IMR-90 (cell line): ENCODE measurements at regions not wholly inside any gene's neighbourhood (a gene's known extent, or its start where the extent isn't known, plus 50 kb on each side); places are given as distances from the start of the nearest gene placed in this dataset.

Experiments used
- ATAC-seq: fragments of 200-7000 bp; cut with Tn5 transposase; 2 replicates; pipeline ENCODE4 v1.9.1; 2020; ENCODE audit warnings: low read depth, mild to moderate bottlenecking, moderate library complexity
- BruUV-seq: library from RNA; stranded (reverse); fragments of 400-500 nt; replicated peaks from 2 replicates; lab custom pipeline; 2021; lab: Mats Ljungman, UMichigan
- CTCF ChIA-PET: fragments of 300-600 bp; formaldehyde crosslinking; extraction: SDS; loops from one replicate; lab custom pipeline; 2021; ENCODE audit warnings: antibody characterized with exemption; lab: Yijun Ruan, JAX
- POLR2A ChIA-PET: fragments of 300-600 bp; sonication (Branson Sonifier 250); formaldehyde crosslinking; loops from one replicate; lab custom pipeline; 2022; ENCODE audit warnings: antibody characterized with exemption; ENCODE audit not compliant: unreplicated experiment; lab: Charles Lee
- DNase-seq: peaks from one replicate; pipeline ENCODE4 v3.0.0; 2013
- H2AFZ ChIP-seq: replicated peaks from 2 replicates; pipeline ENCODE3; 2013; ENCODE audit warnings: low read length, mild to moderate bottlenecking; ENCODE audit not compliant: poor library complexity
- H2AK5ac ChIP-seq: 2 replicates; pipeline ENCODE4 v1.6.1; 2013; ENCODE audit warnings: low read depth, low read length, inconsistent platforms
- H2AK9ac ChIP-seq: replicated peaks from 2 replicates; pipeline ENCODE3; 2013; ENCODE audit warnings: mild to moderate bottlenecking, low read depth, low read length, moderate library complexity; ENCODE audit not compliant: poor library complexity
- H2BK120ac ChIP-seq: 2 replicates; pipeline ENCODE4 v1.6.1; 2013; ENCODE audit warnings: low read depth, low read length, inconsistent platforms
- H2BK15ac ChIP-seq: 3 replicates; pipeline ENCODE4 v1.6.1; 2013; ENCODE audit warnings: low read depth, low read length, inconsistent platforms
- H2BK20ac ChIP-seq: 2 replicates; pipeline ENCODE4 v1.6.1; 2013; ENCODE audit warnings: low read depth, mild to moderate bottlenecking, inconsistent platforms, low read length, moderate library complexity
- H2BK5ac ChIP-seq: 2 replicates; pipeline ENCODE4 v1.6.1; 2013; ENCODE audit warnings: mild to moderate bottlenecking, low read depth, low read length, inconsistent platforms; ENCODE audit not compliant: poor library complexity, severe bottlenecking
- H3K14ac ChIP-seq: replicated peaks from 2 replicates; pipeline ENCODE4 v1.6.1; 2013; ENCODE audit warnings: low read depth, low read length, inconsistent platforms
- H3K18ac ChIP-seq: 2 replicates; pipeline ENCODE4 v1.6.1; 2013; ENCODE audit warnings: low read depth, low read length, control low read depth
- H3K23ac ChIP-seq: 2 replicates; pipeline ENCODE4 v1.6.1; 2013; ENCODE audit warnings: low read depth, low read length, inconsistent platforms
- H3K27ac ChIP-seq: 2 replicates; pipeline ENCODE4 v1.5.1; 2013; ENCODE audit warnings: mild to moderate bottlenecking, control low read depth, low read length; ENCODE audit not compliant: insufficient read depth
- H3K27me3 ChIP-seq: 2 replicates; pipeline ENCODE4 v1.6.1; 2013; ENCODE audit warnings: low read length; ENCODE audit not compliant: control insufficient read depth, insufficient read depth
- H3K36me3 ChIP-seq: 2 replicates; pipeline ENCODE4 v1.6.1; 2013; ENCODE audit warnings: low read length, mixed read lengths; ENCODE audit not compliant: control insufficient read depth, insufficient read depth
- H3K4ac ChIP-seq: 2 replicates; pipeline ENCODE4 v1.6.1; 2013; ENCODE audit warnings: low read depth, low read length, inconsistent platforms
- H3K4me1 ChIP-seq: 2 replicates; pipeline ENCODE4 v1.6.1; 2013; ENCODE audit warnings: low read length, mixed read lengths; ENCODE audit not compliant: control insufficient read depth, insufficient read depth
- H3K4me2 ChIP-seq: 2 replicates; pipeline ENCODE4 v1.6.1; 2013; ENCODE audit warnings: low read depth, mild to moderate bottlenecking, control low read depth, low read length, moderate library complexity
- H3K4me3 ChIP-seq: 2 replicates; pipeline ENCODE4 v1.5.1; 2013; ENCODE audit warnings: low read depth, mild to moderate bottlenecking, control low read depth, low read length, moderate library complexity; ENCODE audit not compliant: insufficient read depth
- H3K56ac ChIP-seq: 2 replicates; pipeline ENCODE4 v1.6.1; 2013; ENCODE audit warnings: low read length, inconsistent platforms; ENCODE audit not compliant: insufficient read depth; ENCODE audit errors: extremely low read depth
- H3K79me1 ChIP-seq, 2 experiments: 2 replicates each; pipeline ENCODE4 v1.6.1; 2013; ENCODE audit warnings: low read length in 2 of 2, inconsistent platforms in 1 of 2, low read depth in 1 of 2
- H3K9ac ChIP-seq: 2 replicates; pipeline ENCODE4 v1.6.1; 2013; ENCODE audit warnings: low read depth, low read length, control low read depth
- H3K9me1 ChIP-seq: 2 replicates; pipeline ENCODE4 v1.6.1; 2013; ENCODE audit warnings: low read length, inconsistent platforms; ENCODE audit not compliant: insufficient read depth
- H3K9me3 ChIP-seq: 2 replicates; pipeline ENCODE4 v1.6.1; 2013; ENCODE audit warnings: low read length; ENCODE audit not compliant: control insufficient read depth, insufficient read depth
- H4K20me1 ChIP-seq: 2 replicates; pipeline ENCODE4 v1.6.1; 2013; ENCODE audit warnings: low read length, inconsistent platforms; ENCODE audit not compliant: insufficient read depth
- H4K5ac ChIP-seq: 2 replicates; pipeline ENCODE4 v1.6.1; 2013; ENCODE audit warnings: mild to moderate bottlenecking, low read depth, low read length, control low read depth
- H4K8ac ChIP-seq, 2 experiments: 2 replicates each; pipeline ENCODE4 v1.6.1; 2013; ENCODE audit warnings: low read depth in 2 of 2, low read length in 2 of 2, control low read depth in 1 of 2, inconsistent platforms in 1 of 2
- H4K91ac ChIP-seq: 2 replicates; pipeline ENCODE4 v1.6.1; 2013; ENCODE audit warnings: low read depth, low read length, inconsistent platforms; ENCODE audit not compliant: insufficient read depth
- BHLHE40 ChIP-seq: fragments of 150-350 bp; IDR thresholded peaks from 2 replicates; pipeline ENCODE4 v1.6.1; 2016; ENCODE audit warnings: mild to moderate bottlenecking, low read depth, low read length
- CEBPB ChIP-seq: IDR thresholded peaks from 2 replicates; pipeline ENCODE4 v1.6.1; 2012; ENCODE audit warnings: low read depth, low read length, improper control_type of control experiment
- CHD1 ChIP-seq: IDR thresholded peaks from 2 replicates; pipeline ENCODE4 v1.6.1; 2012; ENCODE audit warnings: low read depth, low read length, improper control_type of control experiment
- ELK1 ChIP-seq: fragments of 150-350 bp; IDR thresholded peaks from 2 replicates; pipeline ENCODE4 v1.6.1; 2016; ENCODE audit warnings: low read depth, mild to moderate bottlenecking, low read length, moderate library complexity, borderline replicate concordance
- FOS ChIP-seq: fragments of 150-350 bp; IDR thresholded peaks from 2 replicates; pipeline ENCODE4 v1.6.1; 2016; ENCODE audit warnings: low read depth, low read length
- MAFK ChIP-seq: IDR thresholded peaks from 2 replicates; pipeline ENCODE4 v1.6.1; 2012; ENCODE audit warnings: low read depth, low read length, improper control_type of control experiment
- MAZ ChIP-seq: IDR thresholded peaks from 2 replicates; pipeline ENCODE4 v1.6.1; 2012; ENCODE audit warnings: low read depth, mild to moderate bottlenecking, low read length, improper control_type of control experiment, moderate library complexity, borderline replicate concordance
- MXI1 ChIP-seq: IDR thresholded peaks from 2 replicates; pipeline ENCODE4 v1.6.1; 2012; ENCODE audit warnings: low read depth, mild to moderate bottlenecking, low read length, moderate library complexity, borderline replicate concordance
- NFE2L2 ChIP-seq: fragments of 150-350 bp; IDR thresholded peaks from 2 replicates; pipeline ENCODE4 v1.6.1; 2016; ENCODE audit warnings: low read depth, mild to moderate bottlenecking, low read length
- POLR2A ChIP-seq: IDR thresholded peaks from 2 replicates; pipeline ENCODE4 v1.6.1; 2012; ENCODE audit warnings: mild to moderate bottlenecking, low read depth, low read length
- RAD21 ChIP-seq: IDR thresholded peaks from 2 replicates; pipeline ENCODE4 v1.6.1; 2012; ENCODE audit warnings: low read length, improper control_type of control experiment
- RCOR1 ChIP-seq: IDR thresholded peaks from 2 replicates; pipeline ENCODE4 v1.6.1; 2012; ENCODE audit warnings: mild to moderate bottlenecking, low read length, improper control_type of control experiment; ENCODE audit not compliant: insufficient replicate concordance
- RFX5 ChIP-seq: IDR thresholded peaks from 2 replicates; pipeline ENCODE4 v1.8.0; 2012; ENCODE audit warnings: low read depth, mild to moderate bottlenecking, low read length, moderate library complexity
- SMC3 ChIP-seq: fragments of 150-350 bp; IDR thresholded peaks from 2 replicates; pipeline ENCODE4 v1.6.1; 2016; ENCODE audit warnings: low read depth, mild to moderate bottlenecking, antibody characterized with exemption, low read length, moderate library complexity
- USF2 ChIP-seq: fragments of 150-350 bp; IDR thresholded peaks from 2 replicates; pipeline ENCODE4 v1.6.1; 2017; ENCODE audit warnings: mild to moderate bottlenecking, antibody characterized with exemption, low read length, low read depth
- WGBS, 2 experiments: methylation state at CpG; one replicate each; pipeline versions ENCODE4 v1.1.5 to v1.1.7; 2013; ENCODE audit warnings: missing lambda C conversion rate in 2 of 2; ENCODE audit not compliant: insufficient read length in 1 of 2; ENCODE audit errors: extremely low coverage in 2 of 2; 5-methylcytosine and 5-hydroxymethylcytosine counted together
- dilution Hi-C: fragments of 300-500 bp; cut with HindIII; formaldehyde crosslinking; loops from one replicate; pipeline ENCODE4 v1.14.3; 2018; ENCODE audit warnings: low sequenced_read_pairs; ENCODE audit not compliant: unreplicated experiment
- in situ Hi-C: fragments of 300-500 bp; cut with MboI; formaldehyde crosslinking; loops from 3 replicates; pipeline ENCODE4 v1.14.3; 2019; ENCODE audit warnings: low sequenced_read_pairs, inconsistent platforms, mixed read lengths
- intact Hi-C: fragments of 100-400 bp; cut with micrococcal nuclease; formaldehyde crosslinking; loops from 2 replicates; pipeline ENCODE4 v1.10.0; 2022
- TF ChIP-seq, protein P1 (sequence below): conservative IDR thresholded peaks from 2 replicates; pipeline ENCODE4 v1.5.1; 2012; ENCODE audit warnings: mild to moderate bottlenecking, low read depth, low read length, improper control_type of control experiment

DNA sequence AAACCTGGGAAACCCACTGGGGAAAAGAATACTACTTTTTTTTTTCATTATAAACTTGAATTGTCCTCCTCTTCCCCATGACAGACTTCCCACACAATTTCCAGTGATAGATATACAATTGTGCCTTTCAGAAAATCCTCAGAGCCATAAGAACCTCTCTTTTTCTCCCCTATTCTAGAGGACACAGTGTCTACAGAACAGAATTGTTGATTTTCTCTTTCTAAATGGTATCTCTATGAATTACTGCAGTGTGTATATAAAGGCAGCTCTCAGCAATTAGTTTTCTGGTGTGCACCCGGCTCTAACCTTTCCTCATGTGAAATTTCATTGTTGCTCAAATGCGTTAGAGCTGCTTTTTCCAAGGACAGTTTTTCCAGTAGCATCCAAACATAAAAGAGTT is 430.1 kb downstream of the TUSC7 start:
- Histone ChIP-seq H2AK9ac (no peak overlapping the region), H2BK15ac (no peak overlapping the region), H3K27ac (no peak overlapping the region), H3K4me2 (no peak overlapping the region), H3K9me3 (no peaks in the 10 kb centered on the region), H3K27me3 (no peaks in the 10 kb centered on the region), H4K91ac (no peak overlapping the region), H2AFZ (no peak overlapping the region), H2BK120ac (no peak overlapping the region), H2AK5ac (no peak overlapping the region), H3K36me3 (no peaks in the 10 kb centered on the region), H2BK5ac (no peak overlapping the region), H4K20me1 (no peaks in the 10 kb centered on the region), H3K9me1 (no peaks in the 10 kb centered on the region), H2BK20ac (no peak overlapping the region), H4K8ac (no peak overlapping the region), H3K4me1 (no peaks in the 10 kb centered on the region), H3K18ac (no peak overlapping the region), H4K5ac (no peak overlapping the region), H3K14ac (no peak overlapping the region), H3K56ac (no peak overlapping the region), H3K4me3 (no peak overlapping the region), H3K79me1 (no peaks in the 10 kb centered on the region), H3K23ac (no peak overlapping the region), H3K9ac (no peak overlapping the region), H3K4ac (no peak overlapping the region)
- intact Hi-C loops = no loop called here
- in situ Hi-C loops = no loop called here
- ATAC-seq (no peak), DNase-seq (no peak)
- dilution Hi-C loops = no loop called here
- TF ChIP-seq RAD21 (no peak), ELK1 (no peak), MAFK (no peak), BHLHE40 (no peak), SMC3 (no peak), CEBPB (no peak), RCOR1 (no peak), NFE2L2 (no peak), POLR2A (no peak), MXI1 (no peak), CHD1 (no peak), MAZ (no peak), RFX5 (no peak), USF2 (no peak), FOS (no peak)
- TF ChIP-seq, protein P1, sequence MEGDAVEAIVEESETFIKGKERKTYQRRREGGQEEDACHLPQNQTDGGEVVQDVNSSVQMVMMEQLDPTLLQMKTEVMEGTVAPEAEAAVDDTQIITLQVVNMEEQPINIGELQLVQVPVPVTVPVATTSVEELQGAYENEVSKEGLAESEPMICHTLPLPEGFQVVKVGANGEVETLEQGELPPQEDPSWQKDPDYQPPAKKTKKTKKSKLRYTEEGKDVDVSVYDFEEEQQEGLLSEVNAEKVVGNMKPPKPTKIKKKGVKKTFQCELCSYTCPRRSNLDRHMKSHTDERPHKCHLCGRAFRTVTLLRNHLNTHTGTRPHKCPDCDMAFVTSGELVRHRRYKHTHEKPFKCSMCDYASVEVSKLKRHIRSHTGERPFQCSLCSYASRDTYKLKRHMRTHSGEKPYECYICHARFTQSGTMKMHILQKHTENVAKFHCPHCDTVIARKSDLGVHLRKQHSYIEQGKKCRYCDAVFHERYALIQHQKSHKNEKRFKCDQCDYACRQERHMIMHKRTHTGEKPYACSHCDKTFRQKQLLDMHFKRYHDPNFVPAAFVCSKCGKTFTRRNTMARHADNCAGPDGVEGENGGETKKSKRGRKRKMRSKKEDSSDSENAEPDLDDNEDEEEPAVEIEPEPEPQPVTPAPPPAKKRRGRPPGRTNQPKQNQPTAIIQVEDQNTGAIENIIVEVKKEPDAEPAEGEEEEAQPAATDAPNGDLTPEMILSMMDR = no peak
- BruUV-seq = no TSS peak
- ChIA-PET CTCF (interaction anchor here (0.6 kb wide), 1 partner anchor 18 kb away, joined by 6 read pairs; no protein-coding TSS in a partner anchor), POLR2A (no interaction called here)
- WGBS, 2 experiments = no CpG with 5 or more reads among the region's 2 CpGs
